Astrocyte of the spinal cord (primary cell): ENCODE measurements at regions not wholly inside any gene's neighbourhood (a gene's known extent, or its start where the extent isn't known, plus 50 kb on each side); places are given as distances from the start of the nearest gene placed in this dataset.

Source experiments
- DNase-seq: peaks from one replicate; pipeline ENCODE4 v3.0.0; 2011; ENCODE audit warnings: low read depth, low spot score
- H3K4me3 ChIP-seq: 2 replicates; pipeline ENCODE4 v1.5.1; 2011; ENCODE audit warnings: low read depth, mild to moderate bottlenecking, low read length, moderate library complexity
- in situ Hi-C: cut with HindIII; loops from 2 replicates; pipeline ENCODE4 v1.10.0; 2017; ENCODE audit warnings: low sequenced_read_pairs
- TF ChIP-seq, protein P1 (sequence below): IDR thresholded peaks from 2 replicates; pipeline ENCODE4 v1.5.1; 2012; ENCODE audit warnings: low read depth, mild to moderate bottlenecking, low read length, inconsistent platforms

DNA sequence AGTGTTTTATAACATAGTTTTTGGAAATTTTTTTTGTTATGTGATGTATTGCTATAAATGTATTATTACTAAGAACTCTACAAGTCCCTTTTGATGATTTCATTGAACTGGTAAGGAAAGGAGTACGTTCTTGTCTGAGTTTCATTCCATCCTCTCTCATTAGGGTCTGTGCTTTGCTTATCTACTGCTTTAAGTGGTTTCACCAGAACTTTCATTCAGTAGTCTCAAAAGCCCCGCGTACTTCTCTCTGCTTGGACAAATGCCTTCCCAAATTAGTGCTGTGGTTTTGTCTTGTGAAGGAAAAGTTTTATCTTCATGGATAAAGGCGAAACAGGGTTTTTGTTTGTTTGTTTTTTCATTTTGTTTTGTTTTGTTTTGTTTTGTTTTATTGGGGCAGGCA is 469.8 kb upstream of the WWC1 start:
- no peak for DNase-seq
- H3K4me3 ChIP-seq = no peak overlapping the region
- TF ChIP-seq, protein P1, sequence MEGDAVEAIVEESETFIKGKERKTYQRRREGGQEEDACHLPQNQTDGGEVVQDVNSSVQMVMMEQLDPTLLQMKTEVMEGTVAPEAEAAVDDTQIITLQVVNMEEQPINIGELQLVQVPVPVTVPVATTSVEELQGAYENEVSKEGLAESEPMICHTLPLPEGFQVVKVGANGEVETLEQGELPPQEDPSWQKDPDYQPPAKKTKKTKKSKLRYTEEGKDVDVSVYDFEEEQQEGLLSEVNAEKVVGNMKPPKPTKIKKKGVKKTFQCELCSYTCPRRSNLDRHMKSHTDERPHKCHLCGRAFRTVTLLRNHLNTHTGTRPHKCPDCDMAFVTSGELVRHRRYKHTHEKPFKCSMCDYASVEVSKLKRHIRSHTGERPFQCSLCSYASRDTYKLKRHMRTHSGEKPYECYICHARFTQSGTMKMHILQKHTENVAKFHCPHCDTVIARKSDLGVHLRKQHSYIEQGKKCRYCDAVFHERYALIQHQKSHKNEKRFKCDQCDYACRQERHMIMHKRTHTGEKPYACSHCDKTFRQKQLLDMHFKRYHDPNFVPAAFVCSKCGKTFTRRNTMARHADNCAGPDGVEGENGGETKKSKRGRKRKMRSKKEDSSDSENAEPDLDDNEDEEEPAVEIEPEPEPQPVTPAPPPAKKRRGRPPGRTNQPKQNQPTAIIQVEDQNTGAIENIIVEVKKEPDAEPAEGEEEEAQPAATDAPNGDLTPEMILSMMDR = no peak
- in situ Hi-C loops = no loop called here

DNA sequence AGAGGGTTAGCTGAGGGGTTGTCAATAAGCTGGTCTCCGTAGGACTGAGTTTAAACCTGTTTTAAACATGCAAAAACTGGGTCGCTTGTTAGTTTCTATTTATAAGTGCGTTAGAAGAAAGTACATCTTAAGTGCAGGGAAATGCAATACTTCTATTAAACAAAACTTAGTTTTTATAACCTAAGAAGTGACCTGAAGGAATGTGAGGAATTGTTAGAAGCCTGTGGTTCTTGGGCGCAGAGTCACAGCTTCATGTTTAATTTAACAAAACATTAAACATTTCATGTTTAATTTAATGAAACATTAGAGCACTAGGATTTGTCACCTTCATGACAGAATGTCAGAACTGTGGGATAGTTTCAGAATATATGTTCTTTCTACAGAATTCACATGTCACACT is 469.2 kb upstream of the WWC1 start:
- peak; percentile 52 for DNase-seq
- in situ Hi-C loops = no loop called here
- H3K4me3 ChIP-seq = no peak overlapping the region
- TF ChIP-seq, protein P1 = no peak

DNA sequence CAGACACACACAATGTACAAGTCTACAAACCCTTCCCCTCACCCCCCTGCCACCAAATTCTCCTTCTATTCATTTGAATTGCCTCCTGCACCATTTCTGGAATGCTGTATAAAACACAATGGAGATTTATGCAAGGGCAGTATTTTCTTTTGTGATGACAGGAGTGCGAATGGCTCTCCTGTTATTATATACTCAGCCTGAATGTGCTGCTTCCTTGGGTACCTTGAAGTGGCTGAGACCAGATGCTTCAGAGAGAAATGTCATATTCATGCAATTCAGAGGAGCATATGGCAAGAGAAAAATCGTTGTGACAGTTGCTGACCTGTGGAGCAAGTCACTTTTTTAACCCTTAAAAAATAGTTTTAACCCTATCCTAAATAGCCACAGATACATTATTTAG is 468.0 kb upstream of the WWC1 start:
- no peak overlapping the region for H3K4me3 ChIP-seq
- TF ChIP-seq, protein P1 = no peak
- DNase-seq = no peak
- in situ Hi-C loops = no loop called here

DNA sequence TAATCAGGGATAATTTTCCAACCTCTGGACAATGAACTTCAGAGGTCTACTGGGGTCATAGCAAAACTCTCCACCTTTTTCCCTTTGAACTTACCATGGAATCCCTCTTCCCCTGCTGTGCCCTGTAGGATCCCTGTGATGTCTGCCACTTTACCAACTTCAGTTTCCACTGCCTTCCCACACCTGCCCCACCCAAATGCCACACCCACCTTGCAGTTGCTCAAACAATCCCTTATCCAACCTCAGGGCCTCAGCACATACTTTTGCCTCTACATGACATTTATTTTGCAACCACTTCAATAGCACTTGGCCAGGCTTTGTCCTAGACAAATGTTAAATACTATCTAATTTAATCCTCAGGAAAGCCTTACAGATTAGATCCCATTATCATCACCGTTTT is 463.7 kb upstream of the WWC1 start:
- TF ChIP-seq, protein P1 = no peak
- no peak overlapping the region for H3K4me3 ChIP-seq
- no peak for DNase-seq
- in situ Hi-C loops = no loop called here

DNA sequence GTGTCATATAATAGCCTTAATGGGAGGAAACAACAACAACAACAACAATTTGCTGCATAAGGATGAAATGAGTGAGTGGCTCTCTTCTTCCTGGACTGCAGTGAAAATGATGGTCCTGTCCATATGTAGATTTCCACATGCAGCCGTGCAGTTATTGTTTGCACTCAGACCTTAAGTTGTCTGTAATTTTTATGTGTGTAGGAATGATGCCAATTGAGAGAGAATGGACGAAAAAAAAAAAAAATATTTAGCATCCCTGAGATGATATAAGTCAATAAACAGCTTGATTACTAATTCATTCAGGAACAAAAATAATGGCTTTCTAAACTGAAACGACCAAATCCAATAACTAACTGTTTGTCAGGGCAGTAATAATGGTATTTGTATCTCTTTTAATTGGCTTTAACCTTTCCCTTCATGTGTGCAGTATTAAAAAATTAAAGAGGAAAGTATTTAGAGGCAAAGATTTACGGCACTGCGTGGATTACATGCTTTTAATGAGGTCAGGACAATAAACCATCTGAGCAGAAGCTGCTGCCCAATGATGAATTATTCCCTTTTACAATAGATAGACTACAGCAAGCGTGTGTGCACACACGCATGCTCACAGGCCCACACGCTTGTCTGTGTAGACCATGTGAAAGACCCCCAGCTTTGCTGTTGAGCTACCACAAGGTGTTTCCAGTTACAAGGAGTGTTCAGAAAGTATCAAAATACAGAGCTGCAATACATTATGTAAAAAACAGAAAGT is 459.5 kb upstream of the WWC1 start:
- TF ChIP-seq, protein P1 = no peak
- no peak for DNase-seq
- in situ Hi-C loops = no loop called here
- H3K4me3 ChIP-seq = no peak overlapping the region

DNA sequence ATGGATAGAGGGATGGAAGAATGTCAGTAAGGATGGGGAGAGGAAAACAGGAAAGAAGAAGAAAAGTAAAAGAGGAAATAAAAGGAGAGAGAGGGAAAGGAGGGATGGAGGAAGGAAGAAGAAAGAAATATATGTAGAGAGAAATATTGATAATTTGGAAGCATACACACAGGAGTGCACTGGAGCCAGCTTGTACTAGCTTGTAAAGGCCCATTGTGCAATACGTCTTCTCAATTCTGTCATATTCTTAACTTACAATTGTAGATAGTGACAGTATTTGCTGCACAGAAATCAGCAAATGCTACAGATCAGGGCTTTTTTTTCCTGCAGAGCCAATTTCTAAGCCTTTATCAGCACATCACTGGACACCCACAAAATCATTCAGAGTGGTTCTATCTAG is 458.8 kb upstream of the WWC1 start:
- TF ChIP-seq, protein P1 = no peak
- no peak for DNase-seq

DNA sequence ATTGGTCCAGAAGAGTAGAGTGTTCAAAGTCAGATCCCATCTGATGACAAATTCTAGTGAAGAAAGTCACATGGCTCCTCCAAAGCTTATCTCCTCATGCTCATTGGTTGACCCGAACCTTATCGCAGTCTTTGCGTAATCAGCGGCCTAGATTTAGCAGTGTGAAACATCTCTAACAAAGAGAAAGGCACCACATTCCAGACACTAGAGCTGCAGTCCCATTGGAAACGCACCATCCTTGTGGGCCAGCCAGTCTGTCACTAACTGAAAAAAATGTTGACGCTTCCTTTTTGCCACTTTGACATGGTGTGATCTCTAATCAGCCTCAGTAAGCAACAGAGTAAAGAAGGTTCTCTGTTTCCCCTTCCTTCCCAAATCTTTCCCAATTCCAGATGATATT is 458.0 kb upstream of the WWC1 start:
- H3K4me3 ChIP-seq = no peak overlapping the region
- TF ChIP-seq, protein P1 = no peak
- in situ Hi-C loops = no loop called here
- no peak for DNase-seq

More for the DNA sequence above, 458.8 kb upstream of the WWC1 start:
- in situ Hi-C loops = no loop called here
- H3K4me3 ChIP-seq = no peak overlapping the region
